ENCODE measurements at regions not wholly inside any gene's neighbourhood (a gene's known extent, or its start where the extent isn't known, plus 50 kb on each side); places are given as distances from the start of the nearest gene placed in this dataset.

- CTCF ChIA-PET, result no interaction called here
These were observed 93.3 kb downstream of the TMEM174 start for GRCh38 chr5:73266176-73266738.

GRCh38 chr5:73265641-73266040 is 92.6 kb downstream of the TMEM174 start:
- CTCF ChIA-PET, result no interaction called here

More at GRCh38 chr5:73266176-73266738, 93.3 kb downstream of the TMEM174 start:
- H3K4me1 Mint-ChIP-seq, result no peaks in the 10 kb centered on the region
- no peak overlapping the region for H3K27ac Mint-ChIP-seq
- H3K4me3 Mint-ChIP-seq, result no peak overlapping the region
- Histone ChIP-seq H3K36me3 (ENCODE audit: insufficient read depth, low read length) (no peaks in the 10 kb centered on the region), H3K27me3 (ENCODE audit: insufficient read depth, low read length, poor library complexity, severe bottlenecking) (no peaks in the 10 kb centered on the region), H3K9me3 (ENCODE audit: low read length) (no peaks in the 10 kb centered on the region), H3K4me3 (ENCODE audit: low read length) (no peak overlapping the region), H3K4me1 (ENCODE audit: insufficient read depth, low read length) (no peaks in the 10 kb centered on the region), H3K27ac (ENCODE audit: low read depth, low read length) (no peak overlapping the region)
- H3K27me3 Mint-ChIP-seq, result peaks cover 6 to 40% of the 10 kb centered on the region in 2 donors
- POLR2A ChIA-PET, result no interaction called here
- peaks cover 0 to 6% (median 0%) of the 10 kb centered on the region in 5 donors for H3K9me3 Mint-ChIP-seq
- H3K36me3 Mint-ChIP-seq, result no peaks in the 10 kb centered on the region
- DNase-seq, result no peak

GRCh38 chr5:73264631-73265030 is 91.6 kb downstream of the TMEM174 start:
- Histone ChIP-seq H3K4me1 (ENCODE audit: insufficient read depth, low read length) (no peaks in the 10 kb centered on the region), H3K27me3 (ENCODE audit: insufficient read depth, low read length, poor library complexity, severe bottlenecking) (no peaks in the 10 kb centered on the region), H3K9me3 (ENCODE audit: low read length) (no peaks in the 10 kb centered on the region), H3K4me3 (ENCODE audit: low read length) (no peak overlapping the region), H3K36me3 (ENCODE audit: insufficient read depth, low read length) (no peaks in the 10 kb centered on the region), H3K27ac (ENCODE audit: low read depth, low read length) (no peak overlapping the region)
- ChIA-PET POLR2A (no interaction called here), CTCF (no interaction called here)
- DNase-seq, result no peak
- Mint-ChIP-seq H3K9me3 (no peaks in the 10 kb centered on the region), H3K27ac (no peak overlapping the region), H3K4me1 (no peaks in the 10 kb centered on the region), H3K27me3 (peaks cover 3 to 36% of the 10 kb centered on the region in 2 donors), H3K4me3 (no peak overlapping the region), H3K36me3 (no peaks in the 10 kb centered on the region)

More at GRCh38 chr5:73265641-73266040, 92.6 kb downstream of the TMEM174 start:
- Histone ChIP-seq H3K36me3 (ENCODE audit: insufficient read depth, low read length) (no peaks in the 10 kb centered on the region), H3K4me1 (ENCODE audit: insufficient read depth, low read length) (no peaks in the 10 kb centered on the region), H3K27me3 (ENCODE audit: insufficient read depth, low read length, poor library complexity, severe bottlenecking) (no peaks in the 10 kb centered on the region), H3K9me3 (ENCODE audit: low read length) (no peaks in the 10 kb centered on the region), H3K27ac (ENCODE audit: low read depth, low read length) (no peak overlapping the region), H3K4me3 (ENCODE audit: low read length) (no peak overlapping the region)
- Mint-ChIP-seq H3K9me3 (peaks cover 0 to 4% (median 0%) of the 10 kb centered on the region in 5 donors), H3K27me3 (peaks cover 3 to 40% of the 10 kb centered on the region in 2 donors), H3K4me3 (no peak overlapping the region), H3K36me3 (no peaks in the 10 kb centered on the region), H3K27ac (no peak overlapping the region), H3K4me1 (no peaks in the 10 kb centered on the region)
- POLR2A ChIA-PET, result no interaction called here
- DNase-seq, result no peak

- Mint-ChIP-seq H3K27me3 (peaks cover 7 to 50% of the 10 kb centered on the region in 2 donors), H3K4me1 (no peaks in the 10 kb centered on the region), H3K9me3 (peaks cover 0 to 3% (median 0%) of the 10 kb centered on the region in 5 donors), H3K4me3 (no peak overlapping the region), H3K36me3 (no peaks in the 10 kb centered on the region), H3K27ac (no peak overlapping the region)
- no peak overlapping the region for H3K27ac ChIP-seq (ENCODE audit: low read depth, low read length)
- no peaks in the 10 kb centered on the region for H3K4me1 ChIP-seq (ENCODE audit: insufficient read depth, low read length)
- POLR2A ChIA-PET, result no interaction called here
- no peaks in the 10 kb centered on the region for H3K36me3 ChIP-seq (ENCODE audit: insufficient read depth, low read length)
- CTCF ChIA-PET, result no interaction called here
- H3K4me3 ChIP-seq (ENCODE audit: low read length), result no peak overlapping the region
- no peaks in the 10 kb centered on the region for H3K9me3 ChIP-seq (ENCODE audit: low read length)
- no peak for DNase-seq
- no peaks in the 10 kb centered on the region for H3K27me3 ChIP-seq (ENCODE audit: insufficient read depth, low read length, poor library complexity, severe bottlenecking)
These were observed 90.2 kb downstream of the TMEM174 start for GRCh38 chr5:73263001-73263710.

- Histone ChIP-seq H3K27me3 (ENCODE audit: insufficient read depth, low read length, poor library complexity, severe bottlenecking) (no peaks in the 10 kb centered on the region), H3K4me1 (ENCODE audit: insufficient read depth, low read length) (no peaks in the 10 kb centered on the region), H3K9me3 (ENCODE audit: low read length) (no peaks in the 10 kb centered on the region), H3K4me3 (ENCODE audit: low read length) (no peak overlapping the region), H3K27ac (ENCODE audit: low read depth, low read length) (no peak overlapping the region), H3K36me3 (ENCODE audit: insufficient read depth, low read length) (no peaks in the 10 kb centered on the region)
- Mint-ChIP-seq H3K27ac (no peak overlapping the region), H3K9me3 (peaks cover 4 to 9% (median 7%) of the 10 kb centered on the region in 5 donors), H3K36me3 (peaks cover 0 to 9% (median 0%) of the 10 kb centered on the region in 3 donors), H3K4me3 (no peak overlapping the region), H3K27me3 (peaks cover 23 to 71% of the 10 kb centered on the region in 2 donors), H3K4me1 (no peaks in the 10 kb centered on the region)
- ChIA-PET CTCF (no interaction called here), POLR2A (no interaction called here)
- DNase-seq, result no peak
These were observed 83.9 kb downstream of the TMEM174 start for GRCh38 chr5:73256862-73257261.

GRCh38 chr5:73256462-73256861 is 83.5 kb downstream of the TMEM174 start:
- no peak overlapping the region for H3K4me3 ChIP-seq (ENCODE audit: low read length)
- no peaks in the 10 kb centered on the region for H3K4me1 Mint-ChIP-seq
- H3K27ac Mint-ChIP-seq, result no peak overlapping the region
- H3K9me3 ChIP-seq (ENCODE audit: low read length), result no peaks in the 10 kb centered on the region
- no peaks in the 10 kb centered on the region for H3K36me3 ChIP-seq (ENCODE audit: insufficient read depth, low read length)
- ChIA-PET POLR2A (no interaction called here), CTCF (no interaction called here)
- no peaks in the 10 kb centered on the region for H3K4me1 ChIP-seq (ENCODE audit: insufficient read depth, low read length)
- no peaks in the 10 kb centered on the region for H3K27me3 ChIP-seq (ENCODE audit: insufficient read depth, low read length, poor library complexity, severe bottlenecking)
- H3K36me3 Mint-ChIP-seq, result peaks cover 0 to 9% (median 0%) of the 10 kb centered on the region in 3 donors
- no peak overlapping the region for H3K27ac ChIP-seq (ENCODE audit: low read depth, low read length)
- DNase-seq, result no peak
- no peak overlapping the region for H3K4me3 Mint-ChIP-seq
- H3K27me3 Mint-ChIP-seq, result peaks cover 23 to 71% of the 10 kb centered on the region in 2 donors
- peaks cover 4 to 9% (median 7%) of the 10 kb centered on the region in 5 donors for H3K9me3 Mint-ChIP-seq

GRCh38 chr5:73256012-73256411 is 83.0 kb downstream of the TMEM174 start:
- H3K9me3 ChIP-seq (ENCODE audit: low read length), result no peaks in the 10 kb centered on the region
- no peak overlapping the region for H3K27ac ChIP-seq (ENCODE audit: low read depth, low read length)
- no peak overlapping the region for H3K4me3 ChIP-seq (ENCODE audit: low read length)
- no peaks in the 10 kb centered on the region for H3K27me3 ChIP-seq (ENCODE audit: insufficient read depth, low read length, poor library complexity, severe bottlenecking)
- H3K4me1 Mint-ChIP-seq, result no peaks in the 10 kb centered on the region
- DNase-seq, result no peak
- ChIA-PET CTCF (no interaction called here), POLR2A (no interaction called here)
- H3K4me1 ChIP-seq (ENCODE audit: insufficient read depth, low read length), result no peaks in the 10 kb centered on the region
- peaks cover 4 to 9% (median 7%) of the 10 kb centered on the region in 5 donors for H3K9me3 Mint-ChIP-seq
- peaks cover 23 to 73% of the 10 kb centered on the region in 2 donors for H3K27me3 Mint-ChIP-seq
- H3K36me3 Mint-ChIP-seq, result peaks cover 0 to 9% (median 0%) of the 10 kb centered on the region in 3 donors
- H3K4me3 Mint-ChIP-seq, result no peak overlapping the region
- H3K36me3 ChIP-seq (ENCODE audit: insufficient read depth, low read length), result no peaks in the 10 kb centered on the region
- H3K27ac Mint-ChIP-seq, result no peak overlapping the region

- Mint-ChIP-seq H3K9me3 (peaks cover 4 to 9% (median 7%) of the 10 kb centered on the region in 5 donors), H3K27me3 (peaks cover 31 to 80% of the 10 kb centered on the region in 2 donors), H3K4me1 (no peaks in the 10 kb centered on the region), H3K36me3 (peaks cover 0 to 9% (median 0%) of the 10 kb centered on the region in 3 donors), H3K4me3 (no peak overlapping the region), H3K27ac (no peak overlapping the region)
- H3K9me3 ChIP-seq (ENCODE audit: low read length), result no peaks in the 10 kb centered on the region
- no peaks in the 10 kb centered on the region for H3K36me3 ChIP-seq (ENCODE audit: insufficient read depth, low read length)
- CTCF ChIA-PET, result no interaction called here
- H3K27ac ChIP-seq (ENCODE audit: low read depth, low read length), result no peak overlapping the region
- no peaks in the 10 kb centered on the region for H3K27me3 ChIP-seq (ENCODE audit: insufficient read depth, low read length, poor library complexity, severe bottlenecking)
- H3K4me3 ChIP-seq (ENCODE audit: low read length), result no peak overlapping the region
- no peak for DNase-seq
- no peaks in the 10 kb centered on the region for H3K4me1 ChIP-seq (ENCODE audit: insufficient read depth, low read length)
- POLR2A ChIA-PET, result no interaction called here
These were observed 81.6 kb downstream of the TMEM174 start for GRCh38 chr5:73254642-73255041.

Data from CD8-positive, alpha-beta memory T cell (primary cell).